Left ventricle myocardium inferior (tissue), 1 donor: ENCODE measurements at regions not wholly inside any gene's neighbourhood (a gene's known extent, or its start where the extent isn't known, plus 50 kb on each side); places are given as distances from the start of the nearest gene placed in this dataset.
"Not testable (repeated sequence)": the region's sequence is repeated elsewhere in the genome, so short reads cannot be mapped to it uniquely, and the experiment has no call there.

Experiments used
- DNase-seq: peaks from one replicate; pipeline ENCODE4 v3.0.0-alpha.2; 2020
- H3K27ac ChIP-seq: fragments of 200-600 bp; replicated peaks from 2 replicates; pipeline ENCODE4 v1.8.0; 2021
- H3K27me3 ChIP-seq: fragments of 200-600 bp; 2 replicates; pipeline ENCODE4 v1.8.0; 2021; ENCODE audit warnings: low read depth
- H3K36me3 ChIP-seq: fragments of 200-600 bp; 2 replicates; pipeline ENCODE4 v1.8.0; 2021
- H3K4me1 ChIP-seq: fragments of 200-600 bp; 2 replicates; pipeline ENCODE4 v1.8.0; 2021
- H3K4me3 ChIP-seq: fragments of 200-600 bp; 2 replicates; pipeline ENCODE4 v1.8.0; 2021; ENCODE audit warnings: mild to moderate bottlenecking, moderate library complexity
- H3K9me3 ChIP-seq: fragments of 200-600 bp; replicated peaks from 2 replicates; pipeline ENCODE4 v1.8.0; 2021
- CTCF ChIP-seq: fragments of 200-600 bp; IDR thresholded peaks from 2 replicates; pipeline ENCODE4 v1.8.0; 2021; ENCODE audit warnings: antibody characterized with exemption, mild to moderate bottlenecking, borderline replicate concordance
- intact Hi-C: fragments of 100-400 bp; cut with micrococcal nuclease; formaldehyde crosslinking; loops from one replicate; pipeline ENCODE4 v1.11.0; 2022
- donor health status: DM: no; HTN: yes; CAD: no; lungs with severe emphysema.

GRCh38 chr14:37763266-37763665 lies 167.8 kb downstream of the TTC6 start:
- Histone ChIP-seq H3K36me3 (no peaks in the 10 kb centered on the region), H3K9me3 (peaks cover 46% of the 10 kb centered on the region), H3K4me3 (no peak overlapping the region), H3K4me1 (no peaks in the 10 kb centered on the region), H3K27ac (no peak overlapping the region), H3K27me3 (no peaks in the 10 kb centered on the region)
- intact Hi-C loops, result no loop called here
- no peak for TF ChIP-seq CTCF
- DNase-seq, result no peak

- H3K4me1 ChIP-seq, intact Hi-C loops, H3K27ac ChIP-seq, H3K27me3 ChIP-seq, DNase-seq, H3K4me3 ChIP-seq, H3K36me3 ChIP-seq: not testable (repeated sequence)
- H3K9me3 ChIP-seq, result peaks cover 23% of the 10 kb centered on the region
Observed at GRCh38 chr14:37772283-37772682, 176.9 kb downstream of the TTC6 start.

- no peaks in the 10 kb centered on the region for H3K27me3 ChIP-seq
- intact Hi-C loops, result no loop called here
- no peak for DNase-seq
- H3K9me3 ChIP-seq, result peaks cover 40% of the 10 kb centered on the region
- H3K4me1 ChIP-seq, result no peaks in the 10 kb centered on the region
- H3K27ac ChIP-seq, result no peak overlapping the region
- H3K4me3 ChIP-seq, result no peak overlapping the region
- TF ChIP-seq CTCF, result no peak
- no peaks in the 10 kb centered on the region for H3K36me3 ChIP-seq
Observed at GRCh38 chr14:37776791-37777499, 181.5 kb downstream of the TTC6 start.

- no peak for TF ChIP-seq CTCF
- H3K27me3 ChIP-seq, result no peaks in the 10 kb centered on the region
- peaks cover 30% of the 10 kb centered on the region for H3K9me3 ChIP-seq
- intact Hi-C loops, result no loop called here
- H3K36me3 ChIP-seq, result no peaks in the 10 kb centered on the region
- no peak overlapping the region for H3K27ac ChIP-seq
- H3K4me3 ChIP-seq, result no peak overlapping the region
- H3K4me1 ChIP-seq, result no peaks in the 10 kb centered on the region
- no peak for DNase-seq
Observed at GRCh38 chr14:37778135-37778943, 182.9 kb downstream of the TTC6 start.

GRCh38 chr14:37779480-37779879 lies 184.1 kb downstream of the TTC6 start:
- no peaks in the 10 kb centered on the region for H3K4me1 ChIP-seq
- H3K27ac ChIP-seq, result no peak overlapping the region
- peaks cover 19% of the 10 kb centered on the region for H3K9me3 ChIP-seq
- no peaks in the 10 kb centered on the region for H3K36me3 ChIP-seq
- intact Hi-C loops, result no loop called here
- no peak for TF ChIP-seq CTCF
- no peak for DNase-seq
- H3K4me3 ChIP-seq, result no peak overlapping the region
- H3K27me3 ChIP-seq, result no peaks in the 10 kb centered on the region

GRCh38 chr14:37780731-37781130 lies 185.3 kb downstream of the TTC6 start:
- H3K27me3 ChIP-seq, H3K36me3 ChIP-seq, H3K4me1 ChIP-seq, H3K27ac ChIP-seq, DNase-seq, intact Hi-C loops, H3K4me3 ChIP-seq: not testable (repeated sequence)
- peaks cover 19% of the 10 kb centered on the region for H3K9me3 ChIP-seq

GRCh38 chr14:37784203-37784826 lies 188.9 kb downstream of the TTC6 start:
- H3K4me1 ChIP-seq, result not testable (repeated sequence)

GRCh38 chr14:37784827-37785223 lies 189.4 kb downstream of the TTC6 start:
- H3K27me3 ChIP-seq, H3K4me3 ChIP-seq, intact Hi-C loops, H3K27ac ChIP-seq, H3K4me1 ChIP-seq, DNase-seq, H3K36me3 ChIP-seq: not testable (repeated sequence)
- H3K9me3 ChIP-seq, result peaks cover 19% of the 10 kb centered on the region

More at GRCh38 chr14:37784203-37784826, 188.9 kb downstream of the TTC6 start:
- DNase-seq, H3K27ac ChIP-seq, H3K4me3 ChIP-seq, intact Hi-C loops, H3K36me3 ChIP-seq, H3K27me3 ChIP-seq: not testable (repeated sequence)
- H3K9me3 ChIP-seq, result peaks cover 19% of the 10 kb centered on the region

- H3K27me3 ChIP-seq, H3K4me3 ChIP-seq, H3K27ac ChIP-seq, H3K36me3 ChIP-seq, H3K4me1 ChIP-seq, DNase-seq, intact Hi-C loops: not testable (repeated sequence)
- H3K9me3 ChIP-seq, result peaks cover 16% of the 10 kb centered on the region
Observed at GRCh38 chr14:37785298-37785697, 189.9 kb downstream of the TTC6 start.
